ENCODE measurements at regions not wholly inside any gene's neighbourhood (a gene's known extent, or its start where the extent isn't known, plus 50 kb on each side); places are given as distances from the start of the nearest gene placed in this dataset.

DNA sequence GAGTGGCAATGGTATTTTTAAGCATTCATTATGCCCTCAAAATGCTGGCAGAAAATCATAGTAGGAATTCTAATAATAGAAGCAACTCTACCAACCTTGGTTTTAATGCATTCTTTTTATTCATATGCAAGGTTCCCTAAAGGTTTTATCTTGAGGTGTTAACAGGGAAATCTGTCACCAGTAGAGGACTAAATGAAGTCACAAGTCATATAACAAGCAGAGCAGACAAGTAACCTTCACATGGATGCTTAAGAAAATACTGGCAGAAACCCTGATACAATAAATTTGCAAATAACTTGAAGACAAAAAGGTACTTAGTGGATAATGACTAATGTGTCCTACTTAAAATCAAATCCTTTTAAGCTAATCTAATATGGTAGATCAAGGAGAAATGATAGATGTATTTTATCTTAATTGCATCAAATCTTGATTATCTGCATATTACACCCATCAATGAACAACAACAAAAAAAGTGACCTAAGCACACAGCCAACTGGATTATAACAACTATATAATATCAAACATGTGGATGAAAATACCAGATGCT, 73.3 kb downstream of the RFC3 start:
- no peak overlapping the region for H3K27ac ChIP-seq
- DNase-seq (ENCODE audit: low read depth, low spot score): no peak

DNA sequence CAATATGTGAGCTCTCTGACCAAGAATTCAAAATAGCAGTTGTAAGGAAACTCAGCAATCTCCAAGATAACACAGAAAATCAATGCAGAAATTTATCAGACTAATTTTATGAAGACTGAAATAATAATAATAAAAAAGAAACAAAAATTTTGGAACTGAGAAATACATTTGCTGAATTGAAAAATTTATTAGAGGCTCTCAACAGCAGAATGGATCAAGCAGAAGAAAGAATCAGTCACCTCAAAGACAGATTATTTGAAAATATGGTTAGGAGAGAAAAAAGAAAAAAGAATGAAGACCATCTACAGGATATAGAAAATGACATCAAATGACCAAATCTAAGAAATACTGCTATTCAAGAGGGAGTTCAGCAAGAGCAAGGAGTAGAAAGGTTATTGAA, 75.6 kb downstream of the RFC3 start:
- no peak for DNase-seq (ENCODE audit: low read depth, low spot score)
- no peak overlapping the region for H3K27ac ChIP-seq

GRCh38 chr13:33904431-33904830, 86.5 kb downstream of the RFC3 start:
- DNase-seq (ENCODE audit: low read depth, low spot score): no peak
- no peak overlapping the region for H3K27ac ChIP-seq

GRCh38 chr13:33908116-33908515, 90.2 kb downstream of the RFC3 start:
- no peak overlapping the region for H3K27ac ChIP-seq

GRCh38 chr13:33910255-33910654, 92.3 kb downstream of the RFC3 start:
- no peak overlapping the region for H3K27ac ChIP-seq
- no peak for DNase-seq (ENCODE audit: low read depth, low spot score)

More at GRCh38 chr13:33908116-33908515, 90.2 kb downstream of the RFC3 start:
- DNase-seq (ENCODE audit: low read depth, low spot score): no peak

DNA sequence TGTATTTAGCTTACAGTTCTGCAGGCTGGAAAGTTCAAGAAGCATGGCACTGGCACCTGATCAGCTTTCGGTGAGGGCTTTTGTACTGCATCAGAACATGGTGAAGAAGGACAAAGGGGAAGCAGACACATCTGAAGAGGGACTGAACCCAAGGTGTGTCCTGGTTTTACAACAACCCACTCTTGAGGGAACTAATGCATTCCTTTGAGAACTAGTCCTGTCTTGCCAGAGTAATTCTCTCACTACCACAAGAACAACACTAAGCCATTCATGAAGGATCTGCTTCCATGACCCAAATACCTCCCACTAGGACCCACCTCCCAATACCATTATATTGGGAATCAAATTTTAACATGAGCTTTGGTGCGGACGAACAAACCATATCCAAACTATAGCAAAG, 93.6 kb downstream of the RFC3 start:
- DNase-seq (ENCODE audit: low read depth, low spot score): no peak
- H3K27ac ChIP-seq: no peak overlapping the region

DNA sequence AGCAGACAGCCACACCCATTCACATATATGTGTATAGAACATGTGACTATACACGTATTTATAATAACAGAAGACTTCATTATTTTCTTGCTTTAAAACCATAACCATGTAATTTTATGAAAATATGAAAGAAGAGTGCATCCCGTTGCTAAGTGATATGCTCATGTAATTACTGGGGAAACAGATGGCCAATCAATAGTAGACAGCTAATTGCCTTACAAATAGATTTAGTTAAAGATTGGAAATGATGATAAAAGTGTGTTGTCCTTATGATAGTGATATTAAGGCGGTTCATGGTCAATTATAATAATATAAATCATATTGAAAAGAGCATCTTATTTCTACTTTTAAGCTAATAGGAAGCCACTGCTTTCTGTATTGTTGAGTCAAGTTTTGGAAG, 95.9 kb downstream of the RFC3 start:
- no peak overlapping the region for H3K27ac ChIP-seq
- no peak for DNase-seq (ENCODE audit: low read depth, low spot score)

DNA sequence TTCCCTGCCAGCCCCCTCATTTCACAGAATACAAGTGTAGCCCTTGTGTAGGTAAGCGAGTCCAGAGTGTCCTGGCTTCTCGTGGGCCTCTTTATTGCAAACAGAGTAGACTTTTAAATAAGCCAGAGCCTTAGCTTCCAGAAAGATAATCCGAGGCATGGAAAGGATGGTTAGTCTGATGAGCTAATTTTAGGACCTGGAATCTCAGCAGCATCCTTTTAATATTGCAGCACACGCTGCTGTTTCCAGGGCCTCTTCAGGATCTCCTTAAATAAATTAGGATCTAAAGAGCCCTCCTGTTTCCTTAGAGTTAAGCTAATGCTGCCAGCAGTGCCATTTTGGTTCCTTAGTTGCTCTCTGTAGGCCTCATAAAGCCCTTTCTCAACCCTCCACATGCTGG, 99.2 kb downstream of the RFC3 start:
- H3K27ac ChIP-seq: no peak overlapping the region
- no peak for DNase-seq (ENCODE audit: low read depth, low spot score)

- DNase-seq (ENCODE audit: low read depth, low spot score): peak; percentile 37
These were observed 100.4 kb downstream of the RFC3 start for GRCh38 chr13:33918199-33918932.

GRCh38 chr13:33919120-33919519, 101.2 kb downstream of the RFC3 start:
- H3K27ac ChIP-seq: no peak overlapping the region

More at GRCh38 chr13:33918199-33918932, 100.4 kb downstream of the RFC3 start:
- no peak overlapping the region for H3K27ac ChIP-seq

DNA sequence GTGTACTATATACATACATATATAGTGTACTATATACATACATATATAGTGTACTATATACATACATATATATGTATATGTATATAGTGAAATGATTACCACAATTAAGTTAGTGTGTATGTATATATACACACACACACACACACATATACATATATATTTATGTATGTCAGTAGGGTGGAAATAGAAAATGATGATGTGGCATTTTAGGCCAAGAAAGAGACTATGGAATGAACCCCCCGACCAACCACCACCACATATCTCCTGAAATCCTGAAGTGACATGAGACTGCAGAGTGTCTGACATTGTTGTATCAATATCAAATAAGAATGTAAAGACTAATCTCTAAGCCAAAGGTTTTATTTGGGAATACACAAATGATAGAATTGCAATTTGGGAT, 107.6 kb downstream of the RFC3 start:
- H3K27ac ChIP-seq: no peak overlapping the region
- no peak for DNase-seq (ENCODE audit: low read depth, low spot score)

More at GRCh38 chr13:33919120-33919519, 101.2 kb downstream of the RFC3 start:
- DNase-seq (ENCODE audit: low read depth, low spot score): no peak

- no peak overlapping the region for H3K27ac ChIP-seq
- DNase-seq (ENCODE audit: low read depth, low spot score): no peak
These were observed 109.4 kb downstream of the RFC3 start for GRCh38 chr13:33927315-33927714.

DNA sequence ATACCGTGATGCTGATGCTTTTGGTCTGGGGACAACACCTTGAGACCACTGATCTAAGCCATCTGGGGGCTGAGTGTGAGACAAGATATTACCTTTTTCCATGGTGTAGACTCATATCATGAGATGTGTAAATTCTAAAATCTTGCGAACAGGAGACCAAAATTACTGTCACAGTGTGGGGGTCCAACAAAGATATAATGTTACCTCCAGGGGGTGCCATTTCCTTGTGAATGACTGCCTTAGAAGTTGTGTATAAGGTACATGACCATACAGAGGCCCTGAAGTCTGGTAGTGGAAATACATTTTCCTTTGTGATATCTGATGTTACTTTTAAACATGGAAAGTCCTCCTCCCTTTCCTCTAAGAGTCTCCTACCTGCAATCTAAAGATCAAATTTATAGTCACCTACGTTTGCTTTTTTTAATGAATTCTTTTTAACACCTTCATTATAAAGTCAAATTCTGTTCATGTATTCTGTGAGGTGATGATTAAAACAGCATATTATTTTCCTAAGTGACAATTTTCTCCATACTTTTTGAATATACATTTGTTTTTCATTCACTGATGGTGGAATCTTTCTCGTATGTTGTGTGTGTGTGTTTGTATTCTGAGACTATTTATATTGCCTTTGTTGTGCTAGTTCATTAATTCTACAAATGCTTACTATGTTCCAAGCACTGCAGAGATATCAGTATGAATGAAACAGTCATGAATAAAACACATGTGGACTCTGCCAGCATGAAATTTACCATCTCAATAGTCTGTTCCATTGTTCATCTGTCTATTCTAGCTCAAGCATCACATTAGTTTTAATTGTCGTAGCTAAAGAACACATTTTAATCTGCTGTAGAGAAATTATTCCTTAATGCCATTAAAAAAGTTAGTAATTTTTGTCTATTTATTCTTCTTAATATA, 113.7 kb downstream of the RFC3 start:
- no peak for DNase-seq (ENCODE audit: low read depth, low spot score)
- no peak overlapping the region for H3K27ac ChIP-seq

- no peak overlapping the region for H3K27ac ChIP-seq
- DNase-seq (ENCODE audit: low read depth, low spot score): no peak
These were observed 114.9 kb downstream of the RFC3 start for GRCh38 chr13:33932769-33933406.

DNA sequence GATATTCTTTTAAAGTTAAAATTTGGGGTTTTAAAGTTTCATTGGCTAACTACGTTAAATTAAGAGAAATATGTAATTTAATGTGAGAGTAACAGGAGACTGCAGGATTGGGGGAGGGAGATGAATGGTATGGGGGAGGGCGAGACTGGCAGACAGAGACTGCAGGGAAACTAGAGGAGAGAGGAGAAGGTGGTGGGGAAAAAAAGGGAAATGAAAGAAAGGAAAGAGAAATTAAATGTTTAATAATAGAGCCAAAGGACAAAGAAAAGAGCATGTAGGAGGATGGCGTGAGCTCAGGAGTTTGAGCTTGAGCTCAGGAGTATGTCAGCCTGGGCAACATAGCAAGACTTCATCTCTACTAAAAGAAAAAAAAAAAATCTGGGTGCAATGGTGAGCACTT, 115.9 kb downstream of the RFC3 start:
- H3K27ac ChIP-seq: no peak overlapping the region
- DNase-seq (ENCODE audit: low read depth, low spot score): no peak

GRCh38 chr13:33934343-33934742, 116.4 kb downstream of the RFC3 start:
- H3K27ac ChIP-seq: no peak overlapping the region

DNA sequence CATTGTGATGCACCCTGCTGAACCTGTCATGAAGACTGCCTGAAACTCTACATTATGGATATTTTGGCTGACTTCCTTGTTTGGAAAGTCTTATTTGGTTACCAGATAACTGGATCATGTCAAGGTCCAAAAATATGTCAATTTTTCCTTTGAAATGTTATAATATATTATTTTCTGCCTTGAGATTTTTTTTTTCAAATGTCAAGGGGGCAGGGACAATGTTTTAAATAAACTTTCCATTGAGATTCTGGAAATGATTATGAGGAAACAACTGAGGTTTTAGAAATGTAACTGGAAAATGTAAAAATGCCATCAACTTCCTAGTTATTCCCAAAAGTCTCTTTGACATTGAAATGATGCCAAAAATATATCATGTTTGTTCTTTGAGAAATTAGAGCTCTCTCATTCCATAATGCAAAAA, 117.0 kb downstream of the RFC3 start:
- no peak for DNase-seq (ENCODE audit: low read depth, low spot score)
- H3K27ac ChIP-seq: no peak overlapping the region

More at GRCh38 chr13:33934343-33934742, 116.4 kb downstream of the RFC3 start:
- no peak for DNase-seq (ENCODE audit: low read depth, low spot score)

- no peak for DNase-seq (ENCODE audit: low read depth, low spot score)
- no peak overlapping the region for H3K27ac ChIP-seq
These were observed 118.0 kb downstream of the RFC3 start for GRCh38 chr13:33935969-33936368.

DNA sequence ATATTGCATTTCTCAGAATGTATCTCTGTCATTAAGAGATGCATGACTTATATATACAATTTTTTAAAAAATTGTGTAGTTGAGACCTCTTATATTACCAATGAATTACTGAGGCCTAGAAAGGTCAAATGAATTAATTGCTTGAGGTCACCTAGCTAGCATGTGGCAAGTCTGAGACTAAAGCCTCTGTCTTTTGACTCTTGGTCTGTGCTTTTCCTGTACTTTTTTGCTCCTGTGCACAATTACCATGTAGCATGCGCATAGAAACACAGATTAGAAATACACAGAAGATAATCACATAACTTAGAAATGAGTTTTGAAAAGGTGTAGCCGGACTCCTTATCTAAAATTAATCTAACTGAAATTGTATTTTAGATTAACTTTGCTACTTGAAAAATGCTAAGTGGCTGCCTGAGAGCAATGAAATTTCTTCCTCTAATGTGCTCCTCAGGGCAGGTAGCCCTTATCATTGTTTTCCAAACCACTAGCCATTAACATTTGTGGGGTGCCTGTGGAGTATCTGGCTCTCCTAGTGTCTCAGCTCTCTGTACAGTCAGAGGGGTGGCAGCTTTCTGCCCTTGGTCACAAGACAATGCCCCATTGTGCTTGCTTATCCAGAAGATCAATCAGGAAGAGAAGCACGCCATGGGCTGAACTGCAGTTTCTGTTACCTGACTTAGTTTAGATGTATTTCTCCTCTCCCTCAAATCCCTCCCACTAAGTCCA, 119.6 kb downstream of the RFC3 start:
- peak; percentile 55 for DNase-seq (ENCODE audit: low read depth, low spot score)
- peak overlapping the region; percentile 32 for H3K27ac ChIP-seq

- DNase-seq (ENCODE audit: low read depth, low spot score): no peak
- H3K27ac ChIP-seq: peak overlapping the region; percentile 70
These were observed 122.3 kb downstream of the RFC3 start for GRCh38 chr13:33940256-33940655.

All from epithelial cell of prostate (primary cell).